Natural killer cell (primary cell): ENCODE measurements at regions not wholly inside any gene's neighbourhood (a gene's known extent, or its start where the extent isn't known, plus 50 kb on each side); places are given as distances from the start of the nearest gene placed in this dataset.

Experiments
- ATAC-seq, 3 donors: fragments of 150-1000 bp in 2 of 3; fragments of 200-7000 bp in 1 of 3; cut with Tn5 transposase; 1 replicate in 1 of 3; 2 replicates in 2 of 3; pipeline ENCODE4 v1.10.0; 2021; ENCODE audit warnings: mild to moderate bottlenecking in 2 of 3, moderate library complexity in 2 of 3
- DNase-seq, 2 donors: peaks; one replicate each; pipeline versions ENCODE4 v3.0.0 to v3.0.0-alpha.2; 2013 to 2021; ENCODE audit warnings: mixed read lengths in 1 of 2
- H3K27ac ChIP-seq: one replicate; pipeline ENCODE4 v1.5.1; 2013; ENCODE audit warnings: mild to moderate bottlenecking, low read length
- H3K27me3 ChIP-seq: one replicate; pipeline ENCODE4 v1.6.1; 2013; ENCODE audit warnings: low read length; ENCODE audit not compliant: control insufficient read depth, insufficient read depth
- H3K36me3 ChIP-seq: one replicate; pipeline ENCODE4 v1.6.1; 2013; ENCODE audit warnings: low read length; ENCODE audit not compliant: control insufficient read depth, insufficient read depth
- H3K4me1 ChIP-seq: one replicate; pipeline ENCODE4 v1.6.1; 2013; ENCODE audit warnings: low read length; ENCODE audit not compliant: control insufficient read depth, insufficient read depth
- H3K4me3 ChIP-seq: one replicate; pipeline ENCODE4 v1.5.1; 2013; ENCODE audit warnings: low read length
- H3K9me3 ChIP-seq: one replicate; pipeline ENCODE4 v1.6.1; 2013; ENCODE audit warnings: low read length; ENCODE audit not compliant: control insufficient read depth, insufficient read depth
- H3K27ac Mint-ChIP-seq, 2 donors: one replicate each; pipeline ENCODE4 v1.8.0; 2022; ENCODE audit warnings: mild to moderate bottlenecking in 2 of 2, mixed read lengths in 2 of 2, moderate library complexity in 1 of 2
- H3K27me3 Mint-ChIP-seq, 2 donors: one replicate each; pipeline ENCODE4 v1.8.0; 2022; ENCODE audit warnings: low read depth in 2 of 2, mixed read lengths in 2 of 2
- H3K36me3 Mint-ChIP-seq: one replicate; pipeline ENCODE4 v1.8.0; 2022; ENCODE audit warnings: mixed read lengths
- H3K4me1 Mint-ChIP-seq, 2 donors: one replicate each; pipeline ENCODE4 v1.8.0; 2022; ENCODE audit warnings: mixed read lengths in 2 of 2
- H3K4me3 Mint-ChIP-seq: one replicate; pipeline ENCODE4 v1.8.0; 2022; ENCODE audit warnings: mild to moderate bottlenecking, moderate library complexity, mixed read lengths
- H3K9me3 Mint-ChIP-seq, 2 donors: one replicate each; pipeline ENCODE4 v1.8.0; 2022; ENCODE audit warnings: mixed read lengths in 2 of 2
- WGBS: methylation state at CpG from one replicate; pipeline ENCODE4 v1.1.7; 2013; ENCODE audit warnings: missing lambda C conversion rate; ENCODE audit not compliant: insufficient coverage; 5-methylcytosine and 5-hydroxymethylcytosine counted together
- intact Hi-C: fragments of 100-400 bp; cut with micrococcal nuclease; formaldehyde crosslinking; loops from one replicate; pipeline ENCODE4 v1.14.2; 2022
- TF ChIP-seq, protein P1 (sequence below): fragments of 200-600 bp; IDR thresholded peaks from one replicate; pipeline ENCODE4 v1.8.0; 2022; ENCODE audit warnings: antibody characterized with exemption

DNA sequence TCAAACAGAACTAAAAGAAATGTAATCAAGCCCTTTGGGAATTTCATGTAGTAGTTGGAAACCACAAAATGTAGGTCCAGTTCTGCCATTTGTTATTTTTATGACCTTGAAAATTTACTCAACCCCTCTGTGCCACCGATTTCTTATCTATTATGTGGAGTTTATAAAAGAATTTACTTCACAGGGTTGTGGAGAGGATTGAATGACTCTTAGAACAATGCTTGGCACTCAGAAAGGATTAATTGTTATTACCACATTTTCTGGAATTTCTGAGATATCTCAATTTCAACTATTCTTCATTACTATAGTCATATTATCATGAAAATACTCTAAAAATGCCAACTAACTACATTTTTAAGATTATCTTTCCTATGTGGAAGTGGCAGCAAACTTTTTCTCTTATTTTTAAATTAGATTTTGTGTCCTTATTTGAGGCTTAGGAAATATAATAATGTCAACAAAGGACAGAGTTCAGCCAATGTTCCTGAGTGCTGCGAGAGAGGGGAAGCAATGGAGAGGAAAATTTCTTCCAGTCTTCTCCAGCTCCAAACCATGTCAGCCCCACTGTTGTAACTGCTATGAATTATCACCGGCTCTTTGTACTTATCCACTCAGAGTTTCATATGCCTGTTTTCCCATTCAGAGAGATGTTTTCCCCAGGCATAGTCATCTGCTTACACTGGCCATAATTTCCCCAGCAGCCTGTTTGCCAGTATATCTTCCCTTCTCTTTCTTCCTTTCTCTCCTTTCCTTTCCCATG lies 525.6 kb downstream of the SPATA31D1 start:
- no peaks in the 10 kb centered on the region for H3K4me1 Mint-ChIP-seq
- H3K27ac ChIP-seq: no peak overlapping the region
- DNase-seq (no peak), ATAC-seq (no peak)
- no peak overlapping the region for H3K4me3 ChIP-seq
- H3K36me3 ChIP-seq: no peaks in the 10 kb centered on the region
- intact Hi-C loops: no loop called here
- no peaks in the 10 kb centered on the region for H3K27me3 Mint-ChIP-seq
- WGBS: 95% methylated on average over 2 of the region's 3 CpGs
- peaks cover 7 to 17% of the 10 kb centered on the region in 2 donors for H3K9me3 Mint-ChIP-seq
- no peak overlapping the region for H3K4me3 Mint-ChIP-seq
- TF ChIP-seq, protein P1, sequence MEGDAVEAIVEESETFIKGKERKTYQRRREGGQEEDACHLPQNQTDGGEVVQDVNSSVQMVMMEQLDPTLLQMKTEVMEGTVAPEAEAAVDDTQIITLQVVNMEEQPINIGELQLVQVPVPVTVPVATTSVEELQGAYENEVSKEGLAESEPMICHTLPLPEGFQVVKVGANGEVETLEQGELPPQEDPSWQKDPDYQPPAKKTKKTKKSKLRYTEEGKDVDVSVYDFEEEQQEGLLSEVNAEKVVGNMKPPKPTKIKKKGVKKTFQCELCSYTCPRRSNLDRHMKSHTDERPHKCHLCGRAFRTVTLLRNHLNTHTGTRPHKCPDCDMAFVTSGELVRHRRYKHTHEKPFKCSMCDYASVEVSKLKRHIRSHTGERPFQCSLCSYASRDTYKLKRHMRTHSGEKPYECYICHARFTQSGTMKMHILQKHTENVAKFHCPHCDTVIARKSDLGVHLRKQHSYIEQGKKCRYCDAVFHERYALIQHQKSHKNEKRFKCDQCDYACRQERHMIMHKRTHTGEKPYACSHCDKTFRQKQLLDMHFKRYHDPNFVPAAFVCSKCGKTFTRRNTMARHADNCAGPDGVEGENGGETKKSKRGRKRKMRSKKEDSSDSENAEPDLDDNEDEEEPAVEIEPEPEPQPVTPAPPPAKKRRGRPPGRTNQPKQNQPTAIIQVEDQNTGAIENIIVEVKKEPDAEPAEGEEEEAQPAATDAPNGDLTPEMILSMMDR: no peak
- H3K27me3 ChIP-seq: no peaks in the 10 kb centered on the region
- H3K27ac Mint-ChIP-seq: no peak overlapping the region
- no peaks in the 10 kb centered on the region for H3K9me3 ChIP-seq
- no peaks in the 10 kb centered on the region for H3K4me1 ChIP-seq
- H3K36me3 Mint-ChIP-seq: no peaks in the 10 kb centered on the region

DNA sequence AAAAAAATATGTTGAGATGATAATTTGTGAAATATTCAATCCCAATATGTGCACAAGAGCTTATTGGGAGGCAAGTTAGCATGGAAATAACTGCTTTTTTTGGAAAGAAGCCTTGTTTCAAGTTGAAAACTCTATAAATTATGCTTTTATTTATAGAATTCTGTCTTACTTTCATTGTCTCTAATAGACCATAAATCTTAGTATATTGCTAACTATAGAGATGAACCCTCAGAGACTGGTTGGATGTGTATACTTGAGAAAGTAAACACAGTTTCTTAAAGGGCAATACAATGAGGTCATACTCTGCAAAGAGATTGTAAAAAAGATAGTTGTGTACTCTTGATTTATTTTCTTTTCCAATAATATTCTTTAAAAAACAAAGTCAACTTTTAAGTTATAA lies 530.3 kb downstream of the SPATA31D1 start:
- H3K36me3 Mint-ChIP-seq: no peaks in the 10 kb centered on the region
- no peaks in the 10 kb centered on the region for H3K27me3 ChIP-seq
- DNase-seq (no peak), ATAC-seq (no peak)
- no peaks in the 10 kb centered on the region for H3K27me3 Mint-ChIP-seq
- no peak overlapping the region for H3K4me3 Mint-ChIP-seq
- H3K9me3 ChIP-seq: no peaks in the 10 kb centered on the region
- intact Hi-C loops: no loop called here
- peaks cover 6 to 11% of the 10 kb centered on the region in 2 donors for H3K9me3 Mint-ChIP-seq
- H3K27ac ChIP-seq: no peak overlapping the region
- H3K27ac Mint-ChIP-seq: no peak overlapping the region
- H3K4me1 Mint-ChIP-seq: no peaks in the 10 kb centered on the region
- H3K4me1 ChIP-seq: no peaks in the 10 kb centered on the region
- no peak overlapping the region for H3K4me3 ChIP-seq
- no peaks in the 10 kb centered on the region for H3K36me3 ChIP-seq
- TF ChIP-seq, protein P1: no peak

DNA sequence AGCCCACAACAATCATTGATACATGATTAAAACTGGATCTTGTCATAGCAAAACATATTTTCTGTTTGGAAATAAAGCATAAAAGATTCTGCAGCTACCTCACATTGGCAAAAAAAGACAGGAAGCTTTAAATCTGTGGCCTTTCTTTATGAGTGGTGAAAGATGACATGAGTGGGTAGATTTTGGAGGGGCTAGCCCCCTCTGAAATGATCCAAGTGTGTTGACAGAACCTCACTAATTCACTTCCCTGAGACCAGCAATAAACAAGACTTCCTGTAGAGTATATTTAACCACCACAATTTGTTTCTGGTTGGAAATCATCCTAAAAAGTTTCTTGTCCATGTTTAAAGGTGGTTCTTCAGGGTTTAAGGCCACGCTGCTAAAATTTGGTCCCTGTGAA lies 530.8 kb downstream of the SPATA31D1 start:
- H3K4me1 Mint-ChIP-seq: no peaks in the 10 kb centered on the region
- H3K4me3 Mint-ChIP-seq: no peak overlapping the region
- no peaks in the 10 kb centered on the region for H3K4me1 ChIP-seq
- no peaks in the 10 kb centered on the region for H3K9me3 ChIP-seq
- no CpG with 5 or more reads among the region's 1 CpG for WGBS
- H3K4me3 ChIP-seq: no peak overlapping the region
- H3K36me3 Mint-ChIP-seq: no peaks in the 10 kb centered on the region
- intact Hi-C loops: no loop called here
- ATAC-seq (no peak), DNase-seq (no peak)
- no peaks in the 10 kb centered on the region for H3K27me3 ChIP-seq
- TF ChIP-seq, protein P1: no peak
- no peak overlapping the region for H3K27ac Mint-ChIP-seq
- H3K9me3 Mint-ChIP-seq: peaks cover 6 to 11% of the 10 kb centered on the region in 2 donors
- no peaks in the 10 kb centered on the region for H3K36me3 ChIP-seq
- no peak overlapping the region for H3K27ac ChIP-seq
- H3K27me3 Mint-ChIP-seq: no peaks in the 10 kb centered on the region

DNA sequence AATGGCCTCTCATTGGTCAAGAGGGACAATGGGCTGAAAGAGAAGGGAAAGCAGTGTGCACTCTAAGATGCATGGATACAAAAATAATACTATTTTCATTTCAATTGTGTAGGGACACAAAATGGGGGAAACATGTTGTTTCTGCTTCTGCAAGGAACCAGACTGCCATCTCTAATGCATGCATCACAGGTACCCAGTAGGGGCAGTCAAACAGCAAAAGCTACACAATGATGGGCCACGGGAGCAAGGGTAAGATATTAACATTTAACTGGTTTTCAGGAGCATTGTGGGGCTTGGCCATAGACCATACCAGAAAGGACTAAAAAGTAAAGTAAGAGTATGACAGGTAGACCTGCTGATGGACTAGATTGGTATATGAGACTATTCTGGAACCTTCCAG lies 535.8 kb downstream of the SPATA31D1 start:
- no peaks in the 10 kb centered on the region for H3K4me1 Mint-ChIP-seq
- TF ChIP-seq, protein P1: no peak
- no peak overlapping the region for H3K27ac Mint-ChIP-seq
- Histone ChIP-seq H3K27ac (no peak overlapping the region), H3K27me3 (no peaks in the 10 kb centered on the region), H3K36me3 (no peaks in the 10 kb centered on the region), H3K9me3 (peaks cover 3% of the 10 kb centered on the region), H3K4me3 (no peak overlapping the region), H3K4me1 (no peaks in the 10 kb centered on the region)
- no peak for ATAC-seq
- no peaks in the 10 kb centered on the region for H3K27me3 Mint-ChIP-seq
- peaks cover 11% of the 10 kb centered on the region for H3K36me3 Mint-ChIP-seq
- WGBS: 86% methylated on average over 1 of the region's 1 CpG
- peaks cover 6 to 16% of the 10 kb centered on the region in 2 donors for H3K9me3 Mint-ChIP-seq
- intact Hi-C loops: no loop called here
- no peak for DNase-seq
- H3K4me3 Mint-ChIP-seq: no peak overlapping the region
